OCI-LY1 (cell line): ENCODE measurements at regions not wholly inside any gene's neighbourhood (a gene's known extent, or its start where the extent isn't known, plus 50 kb on each side); places are given as distances from the start of the nearest gene placed in this dataset.

Source experiments
- CTCF ChIP-seq: fragments of 200-600 bp; sonication (generic), shearing (Covaris generic); IDR thresholded peaks from 2 replicates; pipeline ENCODE4 v1.5.1; 2017; ENCODE audit warnings: mild to moderate bottlenecking, antibody characterized with exemption, low read length, moderate library complexity, mixed read lengths
- EZH2 ChIP-seq: fragments of 200-600 bp; sonication (generic), shearing (Covaris generic); IDR thresholded peaks from 2 replicates; pipeline ENCODE4 v1.8.0; 2017; ENCODE audit warnings: borderline replicate concordance, mixed run types, mild to moderate bottlenecking, antibody characterized with exemption, low read length, moderate library complexity, mixed read lengths

- TF ChIP-seq CTCF = no peak
- TF ChIP-seq EZH2 = no peak
Measured at GRCh38 chr15:25623708-25624107, 184.9 kb upstream of the UBE3A start.
